ENCODE measurements at regions not wholly inside any gene's neighbourhood (a gene's known extent, or its start where the extent isn't known, plus 50 kb on each side); places are given as distances from the start of the nearest gene placed in this dataset.

DNA sequence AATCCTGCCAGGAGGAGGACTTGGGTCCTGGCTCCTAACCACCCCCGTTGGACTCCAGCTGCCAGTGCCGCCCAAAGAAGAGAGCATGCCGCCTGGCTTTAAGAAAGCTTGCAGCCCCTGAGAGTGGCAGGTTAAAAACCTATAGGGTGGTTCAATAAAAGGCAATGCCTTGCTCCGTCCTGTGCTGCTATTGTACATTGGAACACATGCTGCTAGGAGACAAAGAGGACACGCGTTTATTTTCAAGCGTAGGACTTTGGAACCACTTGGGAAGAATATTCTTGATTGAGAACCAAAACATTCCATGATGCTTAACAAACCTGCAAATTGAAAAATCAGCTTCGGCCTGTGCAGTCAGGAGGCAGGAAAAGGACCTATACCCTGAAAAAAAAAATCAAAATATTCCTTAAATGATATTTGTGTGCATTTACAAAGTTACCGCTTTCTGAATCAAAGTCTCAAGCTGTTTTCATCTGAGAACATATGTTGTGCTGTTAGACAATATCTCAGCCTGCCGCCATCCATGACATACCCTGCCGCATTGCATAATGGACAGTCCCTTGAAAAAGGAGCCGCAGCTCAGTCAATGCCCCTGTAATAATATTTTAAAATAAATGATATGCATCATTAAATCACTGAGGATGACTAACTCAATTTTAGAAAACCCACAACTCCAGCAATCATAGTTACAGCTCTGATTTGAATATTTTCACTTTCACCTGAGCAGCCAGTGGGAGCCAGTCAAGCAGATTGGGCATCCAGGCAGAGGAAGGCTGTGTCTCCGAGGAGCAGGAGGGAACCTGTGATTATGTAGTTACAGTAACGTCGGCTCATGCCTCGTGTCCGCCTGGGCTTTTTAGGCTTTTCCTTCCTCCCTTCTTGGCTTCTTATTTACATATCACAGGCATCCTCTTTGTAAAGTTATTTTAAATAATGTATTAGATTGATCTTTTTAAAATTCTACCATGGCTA lies 805.6 kb upstream of the FANCL start:
- no peak for TF ChIP-seq CTCF (IDR thresholded peaks at IDR 0.05; ENCODE audit: low read depth, low read length)

DNA sequence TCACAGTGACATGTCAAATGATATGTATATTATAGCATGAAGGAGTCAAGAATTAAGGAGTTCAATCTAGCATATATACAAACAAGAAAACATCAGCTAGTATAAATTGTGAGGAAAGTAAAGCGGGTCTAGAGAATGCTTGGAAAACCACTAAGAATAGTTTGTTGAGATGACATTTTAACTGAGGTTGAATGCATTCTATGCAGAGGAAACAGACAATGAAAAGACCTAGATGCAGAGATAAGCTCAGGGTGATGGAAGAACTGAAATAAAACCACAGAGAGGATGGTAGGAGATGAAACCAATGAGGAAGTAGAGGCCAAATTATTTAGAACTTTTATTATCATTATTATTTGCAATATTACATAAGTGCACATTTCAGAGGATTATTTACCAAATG lies 803.6 kb upstream of the FANCL start:
- TF ChIP-seq CTCF (IDR thresholded peaks at IDR 0.05; ENCODE audit: low read depth, low read length): no peak
- DNase-seq (ENCODE audit: extremely low read depth, low read depth): no peak

More for the DNA sequence above, 805.6 kb upstream of the FANCL start:
- DNase-seq (ENCODE audit: extremely low read depth, low read depth): no peak

- DNase-seq (ENCODE audit: extremely low read depth, low read depth): no peak
- TF ChIP-seq CTCF (IDR thresholded peaks at IDR 0.05; ENCODE audit: low read depth, low read length): no peak
These were observed 800.0 kb upstream of the FANCL start for GRCh38 chr2:59041139-59041538.

- TF ChIP-seq CTCF (IDR thresholded peaks at IDR 0.05; ENCODE audit: low read depth, low read length): no peak
- no peak for DNase-seq (ENCODE audit: extremely low read depth, low read depth)
These were observed 793.7 kb upstream of the FANCL start for GRCh38 chr2:59034837-59035236.

GRCh38 chr2:59034106-59034505 lies 793.0 kb upstream of the FANCL start:
- TF ChIP-seq CTCF (IDR thresholded peaks at IDR 0.05; ENCODE audit: low read depth, low read length): no peak
- no peak for DNase-seq (ENCODE audit: extremely low read depth, low read depth)

GRCh38 chr2:59033661-59034060 lies 792.5 kb upstream of the FANCL start:
- DNase-seq (ENCODE audit: extremely low read depth, low read depth): no peak
- TF ChIP-seq CTCF (IDR thresholded peaks at IDR 0.05; ENCODE audit: low read depth, low read length): no peak

DNA sequence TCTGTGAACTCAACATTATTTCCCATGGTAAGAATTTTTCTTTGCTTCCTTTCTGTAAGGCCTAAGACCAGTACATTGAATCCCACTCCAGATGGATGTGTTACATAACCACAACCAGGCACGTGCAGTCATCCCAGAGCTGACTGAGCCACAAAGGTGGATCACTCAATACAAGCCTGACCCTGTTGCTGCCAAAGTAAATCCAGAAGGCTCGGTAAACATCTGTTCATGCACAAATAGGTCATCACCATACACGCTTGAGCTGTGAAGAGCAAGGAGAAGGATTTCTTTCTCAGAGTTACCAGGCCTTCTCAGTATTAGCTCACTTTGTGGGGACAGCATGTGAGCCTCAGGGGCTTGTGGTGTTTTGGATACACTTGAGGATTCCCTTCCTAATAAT lies 791.4 kb upstream of the FANCL start:
- DNase-seq (ENCODE audit: extremely low read depth, low read depth): no peak
- TF ChIP-seq CTCF (IDR thresholded peaks at IDR 0.05; ENCODE audit: low read depth, low read length): no peak
